Pulmonary artery endothelial cell (primary cell): ENCODE measurements at regions not wholly inside any gene's neighbourhood (a gene's known extent, or its start where the extent isn't known, plus 50 kb on each side); places are given as distances from the start of the nearest gene placed in this dataset.

ENCODE experiments used
- DNase-seq: peaks from one replicate; pipeline ENCODE4 v3.0.0-alpha.2; 2011; ENCODE audit warnings: low read depth, low spot score

GRCh38 chr9:36728651-36729520 lies 156.2 kb downstream of the MELK start:
- DNase-seq: peak; percentile 37

- DNase-seq: no peak
These were observed 157.2 kb downstream of the MELK start for GRCh38 chr9:36729906-36730305.

GRCh38 chr9:36730414-36730813 lies 157.7 kb downstream of the MELK start:
- no peak for DNase-seq

GRCh38 chr9:36731068-36731956 lies 158.6 kb downstream of the MELK start:
- no peak for DNase-seq

GRCh38 chr9:36734737-36735136 lies 162.0 kb downstream of the MELK start:
- DNase-seq: no peak

GRCh38 chr9:36736648-36737047 lies 164.0 kb downstream of the MELK start:
- DNase-seq: no peak

- no peak for DNase-seq
These were observed 165.8 kb downstream of the MELK start for GRCh38 chr9:36738318-36738976.

- no peak for DNase-seq
These were observed 166.8 kb downstream of the MELK start for GRCh38 chr9:36739373-36740116.

GRCh38 chr9:36742264-36742663 lies 169.6 kb downstream of the MELK start:
- DNase-seq: no peak

GRCh38 chr9:36744678-36745077 lies 172.0 kb downstream of the MELK start:
- no peak for DNase-seq

- DNase-seq: no peak
These were observed 173.3 kb downstream of the MELK start for GRCh38 chr9:36745977-36746376.

- DNase-seq: no peak
These were observed 173.7 kb downstream of the MELK start for GRCh38 chr9:36746415-36746814.

- DNase-seq: no peak
These were observed 175.7 kb downstream of the MELK start for GRCh38 chr9:36748322-36748899.

GRCh38 chr9:36749461-36749860 lies 176.8 kb downstream of the MELK start:
- DNase-seq: no peak

GRCh38 chr9:36750630-36751029 lies 177.9 kb downstream of the MELK start:
- DNase-seq: no peak

GRCh38 chr9:36755019-36755418 lies 182.3 kb downstream of the MELK start:
- DNase-seq: no peak

GRCh38 chr9:36759141-36759540 lies 186.4 kb downstream of the MELK start:
- no peak for DNase-seq

GRCh38 chr9:36759976-36760375 lies 187.3 kb downstream of the MELK start:
- no peak for DNase-seq

- DNase-seq: no peak
These were observed 188.1 kb downstream of the MELK start for GRCh38 chr9:36760667-36761420.

GRCh38 chr9:36762958-36763357 lies 190.3 kb downstream of the MELK start:
- DNase-seq: no peak
